ENCODE measurements at regions not wholly inside any gene's neighbourhood (a gene's known extent, or its start where the extent isn't known, plus 50 kb on each side); places are given as distances from the start of the nearest gene placed in this dataset.

DNA sequence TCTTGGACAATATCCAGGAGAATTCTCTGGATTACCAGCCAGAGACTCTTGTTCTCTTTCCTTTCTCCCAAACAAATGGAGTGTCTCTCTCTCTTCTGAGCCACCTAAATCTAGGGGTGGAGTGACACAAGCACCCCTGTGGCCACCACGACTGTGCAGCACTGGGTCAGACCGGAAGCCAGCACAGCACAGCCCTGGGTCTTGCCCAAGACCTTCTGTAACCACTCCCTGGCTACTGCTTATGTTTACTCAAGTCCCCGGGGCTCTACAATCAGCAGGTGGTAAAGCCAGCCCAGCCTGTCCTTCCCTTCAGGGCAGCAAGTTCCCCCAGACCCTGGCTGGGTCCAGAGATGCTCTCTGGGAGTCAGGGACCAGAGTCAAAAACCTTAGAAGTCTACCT, 110.0 kb upstream of the TUT7 start:
- TF ChIP-seq, protein P1, sequence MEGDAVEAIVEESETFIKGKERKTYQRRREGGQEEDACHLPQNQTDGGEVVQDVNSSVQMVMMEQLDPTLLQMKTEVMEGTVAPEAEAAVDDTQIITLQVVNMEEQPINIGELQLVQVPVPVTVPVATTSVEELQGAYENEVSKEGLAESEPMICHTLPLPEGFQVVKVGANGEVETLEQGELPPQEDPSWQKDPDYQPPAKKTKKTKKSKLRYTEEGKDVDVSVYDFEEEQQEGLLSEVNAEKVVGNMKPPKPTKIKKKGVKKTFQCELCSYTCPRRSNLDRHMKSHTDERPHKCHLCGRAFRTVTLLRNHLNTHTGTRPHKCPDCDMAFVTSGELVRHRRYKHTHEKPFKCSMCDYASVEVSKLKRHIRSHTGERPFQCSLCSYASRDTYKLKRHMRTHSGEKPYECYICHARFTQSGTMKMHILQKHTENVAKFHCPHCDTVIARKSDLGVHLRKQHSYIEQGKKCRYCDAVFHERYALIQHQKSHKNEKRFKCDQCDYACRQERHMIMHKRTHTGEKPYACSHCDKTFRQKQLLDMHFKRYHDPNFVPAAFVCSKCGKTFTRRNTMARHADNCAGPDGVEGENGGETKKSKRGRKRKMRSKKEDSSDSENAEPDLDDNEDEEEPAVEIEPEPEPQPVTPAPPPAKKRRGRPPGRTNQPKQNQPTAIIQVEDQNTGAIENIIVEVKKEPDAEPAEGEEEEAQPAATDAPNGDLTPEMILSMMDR (IDR thresholded peaks at IDR 0.05; ENCODE audit: borderline replicate concordance, control extremely low read depth, extremely low read depth, insufficient read depth, missing control alignments), result no peak
- DNase-seq (ENCODE audit: low spot score), result no peak
- in situ Hi-C loops (cut with MboI; ENCODE audit: low sequenced_read_pairs, unreplicated experiment), result no loop called here

DNA sequence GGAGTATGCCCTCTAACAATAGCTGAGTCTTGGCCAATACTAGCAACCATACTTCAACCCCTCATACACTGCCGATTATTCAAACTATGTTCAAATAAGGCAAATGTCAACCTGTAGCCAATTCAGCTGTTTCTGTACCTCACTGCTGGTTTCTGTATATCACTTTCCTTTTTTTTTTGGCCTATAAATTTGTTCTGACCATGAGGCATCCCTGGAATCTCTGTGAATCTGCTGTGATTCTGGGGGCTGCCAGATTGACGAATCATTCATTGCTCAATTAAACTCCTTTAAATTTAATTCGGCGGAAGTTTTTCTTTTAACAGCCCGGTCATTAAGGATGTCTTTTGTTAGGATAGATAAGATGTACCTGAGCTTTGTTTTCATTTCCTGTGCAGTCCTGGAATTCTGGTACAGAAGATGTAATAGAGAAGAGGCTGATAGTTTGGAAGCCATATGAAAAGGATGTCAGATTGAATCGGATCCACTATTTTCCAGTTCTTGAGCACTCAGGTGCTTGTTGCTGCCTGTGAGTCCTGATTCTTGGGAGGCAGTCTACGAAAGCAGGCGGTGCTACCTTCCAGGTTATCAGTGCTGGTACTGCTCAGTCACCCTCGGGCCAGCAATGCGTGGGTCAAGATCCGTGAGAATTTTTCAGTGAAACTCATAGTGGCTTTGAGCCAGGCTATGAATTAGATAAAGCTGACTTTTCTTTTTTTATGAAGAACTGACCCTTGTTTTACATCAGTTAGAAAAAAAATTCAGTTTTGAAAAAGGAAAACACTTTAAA, 106.2 kb upstream of the TUT7 start:
- in situ Hi-C loops (cut with MboI; ENCODE audit: low sequenced_read_pairs, unreplicated experiment), result no loop called here
- DNase-seq (ENCODE audit: low spot score), result no peak

DNA sequence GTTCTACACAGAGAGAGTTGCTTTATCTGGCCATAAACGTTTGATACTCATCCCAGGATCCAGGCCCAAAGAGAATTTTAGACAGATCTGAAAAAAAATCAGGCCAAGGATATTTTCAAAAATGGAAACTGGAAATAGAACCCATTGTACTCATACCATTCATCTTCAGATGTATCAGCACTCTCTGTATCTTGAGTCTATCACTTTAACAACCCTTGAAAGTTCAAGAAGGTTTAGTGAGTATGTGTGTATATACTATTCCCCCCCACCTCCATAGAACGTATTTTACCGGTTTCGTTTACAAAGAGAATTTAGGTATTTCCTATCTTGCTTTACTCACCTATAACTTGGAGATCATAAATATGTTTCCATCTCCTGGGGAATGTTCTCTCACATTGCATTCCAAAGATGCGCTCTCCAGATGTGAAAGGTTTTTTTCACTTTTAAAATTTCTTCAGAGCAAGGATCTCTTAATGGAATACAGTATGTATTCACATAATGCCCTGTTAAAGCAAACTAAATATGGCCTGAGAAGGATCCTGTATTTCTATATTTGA, 105.5 kb upstream of the TUT7 start:
- in situ Hi-C loops (cut with MboI; ENCODE audit: low sequenced_read_pairs, unreplicated experiment), result no loop called here
- TF ChIP-seq, protein P1 (IDR thresholded peaks at IDR 0.05; ENCODE audit: borderline replicate concordance, control extremely low read depth, extremely low read depth, insufficient read depth, missing control alignments), result no peak
- DNase-seq (ENCODE audit: low spot score), result no peak

More for the DNA sequence above, 106.2 kb upstream of the TUT7 start:
- TF ChIP-seq, protein P1 (IDR thresholded peaks at IDR 0.05; ENCODE audit: borderline replicate concordance, control extremely low read depth, extremely low read depth, insufficient read depth, missing control alignments), result no peak

DNA sequence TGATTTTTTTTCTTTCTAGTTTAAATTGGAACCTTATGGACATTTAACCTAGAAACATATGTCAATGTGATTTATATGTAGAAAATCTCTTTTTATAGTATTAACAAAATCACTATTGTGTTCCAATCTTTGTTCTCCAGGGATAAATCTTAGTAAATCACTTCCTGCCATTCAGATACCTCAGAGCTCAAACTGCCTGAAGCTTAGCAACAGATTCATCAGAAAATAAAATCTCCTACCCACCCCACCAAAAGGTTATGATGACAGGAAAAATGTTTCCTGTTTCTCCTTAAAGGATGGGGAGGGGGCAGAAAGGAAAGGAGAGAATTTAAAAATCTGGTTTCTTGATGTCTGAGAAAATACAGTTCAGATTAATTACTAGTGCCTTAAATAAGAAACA, 105.0 kb upstream of the TUT7 start:
- no peak for DNase-seq (ENCODE audit: low spot score)
- TF ChIP-seq, protein P1 (IDR thresholded peaks at IDR 0.05; ENCODE audit: borderline replicate concordance, control extremely low read depth, extremely low read depth, insufficient read depth, missing control alignments), result no peak
- in situ Hi-C loops (cut with MboI; ENCODE audit: low sequenced_read_pairs, unreplicated experiment), result no loop called here

DNA sequence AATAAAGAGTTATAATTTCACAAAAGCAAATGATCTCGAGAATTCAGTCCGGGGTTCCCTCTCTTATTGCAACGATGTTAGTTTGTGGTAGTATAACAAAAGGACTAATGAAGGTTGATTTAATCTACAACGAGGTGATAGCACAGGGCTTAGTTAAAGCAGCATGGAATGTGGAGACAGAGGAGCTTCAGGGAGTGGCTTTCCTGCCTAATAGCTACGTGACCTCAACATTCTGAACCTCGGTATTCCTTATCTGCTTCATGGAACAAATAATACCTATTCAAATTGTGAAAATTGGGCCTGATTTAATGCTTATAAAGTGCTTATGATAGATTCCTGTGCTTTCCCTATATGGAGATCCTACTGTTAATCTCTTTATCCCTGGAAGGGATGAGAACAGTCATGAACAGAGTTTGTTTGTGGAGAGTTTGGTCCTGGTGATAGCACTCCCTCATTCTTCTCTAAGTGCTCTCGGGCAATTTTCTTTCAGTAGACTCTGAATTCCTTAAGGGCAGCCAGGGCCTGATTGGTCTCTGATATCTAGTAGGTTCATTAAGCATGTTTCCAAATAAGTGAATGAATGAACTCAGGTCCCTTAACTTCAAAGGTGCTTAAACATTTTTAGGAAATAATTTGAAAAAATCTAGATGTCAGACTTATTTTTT, 104.1 kb upstream of the TUT7 start:
- TF ChIP-seq, protein P1 (IDR thresholded peaks at IDR 0.05; ENCODE audit: borderline replicate concordance, control extremely low read depth, extremely low read depth, insufficient read depth, missing control alignments), result no peak
- no peak for DNase-seq (ENCODE audit: low spot score)
- in situ Hi-C loops (cut with MboI; ENCODE audit: low sequenced_read_pairs, unreplicated experiment), result no loop called here

DNA sequence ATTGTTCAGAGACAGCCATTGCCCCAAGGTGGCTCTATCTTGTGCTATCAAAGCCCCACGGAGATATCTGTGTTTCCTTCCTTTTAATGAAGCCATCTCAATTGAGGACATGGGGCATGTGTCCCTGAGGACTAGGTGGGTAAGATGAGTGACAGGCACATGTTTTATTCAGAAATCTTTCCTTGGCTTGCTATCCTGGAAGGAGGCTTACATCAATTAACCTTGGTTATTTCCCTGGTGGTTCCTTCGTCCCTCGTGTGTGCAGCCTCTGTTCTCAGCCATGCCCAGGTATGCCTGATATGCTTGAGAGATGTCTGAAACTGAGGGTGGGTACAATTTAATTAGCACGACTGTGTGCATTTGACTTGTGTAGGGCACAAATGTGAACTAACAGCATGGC, 102.2 kb upstream of the TUT7 start:
- DNase-seq (ENCODE audit: low spot score), result no peak
- TF ChIP-seq, protein P1 (IDR thresholded peaks at IDR 0.05; ENCODE audit: borderline replicate concordance, control extremely low read depth, extremely low read depth, insufficient read depth, missing control alignments), result no peak
- in situ Hi-C loops (cut with MboI; ENCODE audit: low sequenced_read_pairs, unreplicated experiment), result no loop called here

Measured in GM13976 (cell line).